ENCODE measurements at regions not wholly inside any gene's neighbourhood (a gene's known extent, or its start where the extent isn't known, plus 50 kb on each side); places are given as distances from the start of the nearest gene placed in this dataset.

- CTCF ChIA-PET: no interaction called here
- Histone ChIP-seq H3F3A (replicated peaks; ENCODE audit: insufficient read depth) (no peaks in the 10 kb centered on the region), H3K27ac (ENCODE audit: low read depth in 2 of 2, low read length in 1 of 2) (no peak overlapping the region), H3K4me3 (ENCODE audit: low read depth in 2 of 2, low read length in 1 of 2) (no peak overlapping the region), H4K20me1 (ENCODE audit: insufficient read depth) (no peaks in the 10 kb centered on the region), H3K9me2 (no peaks in the 10 kb centered on the region), H3K4me1 (ENCODE audit: control insufficient read depth in 1 of 2, insufficient read depth in 2 of 2, low read depth in 1 of 2, low read length in 1 of 2) (peaks cover 0 to 3% of the 10 kb centered on the region in 2 experiments; a peak in 1 of 4 replicates), H3K4me2 (no peak overlapping the region), H3K27me3 (ENCODE audit: insufficient read depth) (no peaks in the 10 kb centered on the region), H2AFZ (ENCODE audit: low read depth) (no peak overlapping the region), H3K79me2 (ENCODE audit: insufficient read depth) (no peaks in the 10 kb centered on the region), H3K9me3 (no peaks in the 10 kb centered on the region), H3K36me3 (replicated peaks in 1 of 2; ENCODE audit: control insufficient read depth in 1 of 2, insufficient read depth in 2 of 2, low read length in 1 of 2) (no peaks in the 10 kb centered on the region), H3K9ac (no peak overlapping the region)
- POLR2A ChIA-PET: no interaction called here
- WGBS (ENCODE audit: low lambda C conversion rate): 52% methylated on average over 12 of the region's 12 CpGs
- TF ChIP-seq IRF3 (IDR thresholded peaks at IDR 0.05; ENCODE audit: low read depth, low read length) (no peak), ZBTB33 (IDR thresholded peaks at IDR 0.05; ENCODE audit: borderline replicate concordance, low read depth) (no peak), NFIC (IDR thresholded peaks at IDR 0.05; ENCODE audit: borderline replicate concordance) (no peak), JUND (IDR thresholded peaks at IDR 0.05) (no peak), TCF12 (IDR thresholded peaks at IDR 0.05) (no peak), CTCF (IDR thresholded peaks at IDR 0.05) (no peak), RXRA (IDR thresholded peaks at IDR 0.05; ENCODE audit: borderline replicate concordance, low read depth) (no peak), YY1 (IDR thresholded peaks at IDR 0.05; ENCODE audit: low read depth) (no peak), TAF1 (IDR thresholded peaks at IDR 0.05; ENCODE audit: borderline replicate concordance, low read depth, low read length) (no peak)
- no peak for DNase-seq
These were observed 322.7 kb downstream of the CTTN start for GRCh38 chr11:70721006-70721405.

GRCh38 chr11:70725278-70725677, 326.9 kb downstream of the CTTN start:
- H4K20me1 ChIP-seq (ENCODE audit: insufficient read depth): no peaks in the 10 kb centered on the region
- POLR2A ChIA-PET: no interaction called here
- no peak overlapping the region for H2AFZ ChIP-seq (ENCODE audit: low read depth)
- H3K4me2 ChIP-seq: no peak overlapping the region
- H3K27ac ChIP-seq (ENCODE audit: low read depth in 2 of 2, low read length in 1 of 2): no peak overlapping the region
- H3K9me3 ChIP-seq: no peaks in the 10 kb centered on the region
- TF ChIP-seq CHD2 (IDR thresholded peaks at IDR 0.05; ENCODE audit: low read length, partially characterized antibody) (no peak), JUND (IDR thresholded peaks at IDR 0.05) (no peak), NFIC (IDR thresholded peaks at IDR 0.05; ENCODE audit: borderline replicate concordance) (no peak), NRF1 (IDR thresholded peaks at IDR 0.05; ENCODE audit: low read depth, low read length) (no peak), GATA2 (CRISPR knock-in tag; IDR thresholded peaks at IDR 0.05) (no peak), USF2 (IDR thresholded peaks at IDR 0.05; ENCODE audit: borderline replicate concordance, low read depth, low read length) (no peak), FOSL2 (IDR thresholded peaks at IDR 0.05; ENCODE audit: borderline replicate concordance, low read depth) (no peak), ELF1 (IDR thresholded peaks at IDR 0.05) (no peak)
- no peak for DNase-seq
- H3K4me3 ChIP-seq (ENCODE audit: low read depth in 2 of 2, low read length in 1 of 2): no peak overlapping the region
- H3K79me2 ChIP-seq (ENCODE audit: insufficient read depth): no peaks in the 10 kb centered on the region
- no peaks in the 10 kb centered on the region for H3F3A ChIP-seq (replicated peaks; ENCODE audit: insufficient read depth)
- H3K27me3 ChIP-seq (ENCODE audit: insufficient read depth): no peaks in the 10 kb centered on the region
- WGBS (ENCODE audit: low lambda C conversion rate): 55% methylated on average over 10 of the region's 10 CpGs
- H3K4me1 ChIP-seq (ENCODE audit: control insufficient read depth in 1 of 2, insufficient read depth in 2 of 2, low read depth in 1 of 2, low read length in 1 of 2): no peaks in the 10 kb centered on the region
- no peaks in the 10 kb centered on the region for H3K9me2 ChIP-seq
- no peak overlapping the region for H3K9ac ChIP-seq
- H3K36me3 ChIP-seq (replicated peaks in 1 of 2; ENCODE audit: control insufficient read depth in 1 of 2, insufficient read depth in 2 of 2, low read length in 1 of 2): no peaks in the 10 kb centered on the region
- CTCF ChIA-PET: interaction anchor here (1.4 kb wide), 1 partner anchor 855 kb away, joined by 3 read pairs; no protein-coding TSS in a partner anchor

All from SK-N-SH (cell line).